Caco-2 (cell line): ENCODE measurements at regions not wholly inside any gene's neighbourhood (a gene's known extent, or its start where the extent isn't known, plus 50 kb on each side); places are given as distances from the start of the nearest gene placed in this dataset.
"Not testable (repeated sequence)": the region's sequence is repeated elsewhere in the genome, so short reads cannot be mapped to it uniquely, and the experiment has no call there.

Source experiments
- BruUV-seq: library from RNA; stranded (reverse); fragments of 400-500 nt; replicated peaks from 2 replicates; lab custom pipeline; 2021; lab: Mats Ljungman, UMichigan
- CTCF ChIA-PET: fragments of 300-600 bp; sonication (Branson Sonifier 250); formaldehyde crosslinking; loops from one replicate; lab custom pipeline; 2022; ENCODE audit warnings: antibody characterized with exemption; lab: Charles Lee
- POLR2A ChIA-PET: fragments of 300-600 bp; sonication (Branson Sonifier 250); formaldehyde crosslinking; loops from one replicate; lab custom pipeline; 2022; ENCODE audit warnings: antibody characterized with exemption; lab: Charles Lee
- DNase-seq, 2 experiments: peaks; one replicate each; pipeline versions ENCODE4 v3.0.0 to v3.0.0-alpha.2; 2020 to 2022
- H3K27me3 ChIP-seq: replicated peaks from 2 replicates; pipeline ENCODE4 v1.6.0; 2011; ENCODE audit warnings: low read length; ENCODE audit not compliant: control insufficient read depth, insufficient read depth
- H3K36me3 ChIP-seq: 2 replicates; pipeline ENCODE4 v1.5.1; 2011; ENCODE audit warnings: low read length; ENCODE audit not compliant: control insufficient read depth, insufficient read depth
- H3K4me1 ChIP-seq: fragments of 250-450 bp; sonication (Bioruptor Pico); 2 replicates; pipeline ENCODE4 v1.5.1; 2020; ENCODE audit warnings: mild to moderate bottlenecking
- H3K4me3 ChIP-seq: 2 replicates; pipeline ENCODE4 v1.5.1; 2011; ENCODE audit warnings: low read depth, mild to moderate bottlenecking, control low read depth, low read length
- H3K9me3 ChIP-seq: fragments of 250-450 bp; sonication (Bioruptor Pico); 2 replicates; pipeline ENCODE4 v1.5.1; 2020; ENCODE audit warnings: mild to moderate bottlenecking, moderate library complexity
- H3K27ac Mint-ChIP-seq: one replicate; pipeline ENCODE4 v1.8.0; 2022; ENCODE audit warnings: mixed read lengths; ENCODE audit not compliant: unreplicated experiment
- H3K27me3 Mint-ChIP-seq: one replicate; pipeline ENCODE4 v1.8.0; 2022; ENCODE audit warnings: mixed read lengths; ENCODE audit not compliant: insufficient read depth, unreplicated experiment
- H3K36me3 Mint-ChIP-seq: one replicate; pipeline ENCODE4 v1.8.0; 2022; ENCODE audit warnings: mild to moderate bottlenecking, mixed read lengths; ENCODE audit not compliant: insufficient read depth, unreplicated experiment
- H3K4me1 Mint-ChIP-seq: one replicate; pipeline ENCODE4 v1.8.0; 2022; ENCODE audit warnings: low read depth, mixed read lengths; ENCODE audit not compliant: unreplicated experiment
- H3K4me3 Mint-ChIP-seq: one replicate; pipeline ENCODE4 v1.8.0; 2022; ENCODE audit warnings: mild to moderate bottlenecking, moderate library complexity, mixed read lengths; ENCODE audit not compliant: unreplicated experiment
- H3K9me3 Mint-ChIP-seq: one replicate; pipeline ENCODE4 v1.8.0; 2022; ENCODE audit warnings: mixed read lengths; ENCODE audit not compliant: unreplicated experiment
- CTCF ChIP-seq, 2 experiments: fragments of 200-600 bp in 1 of 2; IDR thresholded peaks; 1 replicate in 1 of 2; 2 replicates in 1 of 2; pipeline versions ENCODE4 v1.5.1 to v1.8.0; 2011 to 2022; ENCODE audit warnings: antibody characterized with exemption in 1 of 2, control low read depth in 1 of 2, inconsistent platforms in 1 of 2, low read depth in 1 of 2, low read length in 1 of 2, mild to moderate bottlenecking in 1 of 2, moderate library complexity in 1 of 2; ENCODE audit not compliant: insufficient read depth in 1 of 2, severe bottlenecking in 1 of 2, unreplicated experiment in 1 of 2
- intact Hi-C: fragments of 100-400 bp; cut with micrococcal nuclease; formaldehyde crosslinking; loops from one replicate; pipeline ENCODE4 v1.10.0; 2022; ENCODE audit not compliant: unreplicated experiment

- Mint-ChIP-seq H3K4me1 (no peaks in the 10 kb centered on the region), H3K27me3 (no peaks in the 10 kb centered on the region), H3K27ac (no peak overlapping the region), H3K4me3 (no peak overlapping the region), H3K9me3 (peaks cover 7% of the 10 kb centered on the region), H3K36me3 (no peaks in the 10 kb centered on the region)
- TF ChIP-seq CTCF (IDR thresholded peaks at IDR 0.05; ENCODE audit: insufficient read depth in 1 of 2, low read depth in 1 of 2, low read length in 1 of 2, severe bottlenecking in 1 of 2, unreplicated experiment in 1 of 2), result no peak
- no TSS peak for BruUV-seq
- Histone ChIP-seq H3K4me3 (no peak overlapping the region), H3K4me1 (no peaks in the 10 kb centered on the region), H3K27me3 (no peaks in the 10 kb centered on the region), H3K9me3 (no peaks in the 10 kb centered on the region), H3K36me3 (no peaks in the 10 kb centered on the region)
- ChIA-PET CTCF (no interaction called here), POLR2A (no interaction called here)
- intact Hi-C loops, result no loop called here
- no peak for DNase-seq
These were observed 121.9 kb upstream of the STK32A start for GRCh38 chr5:147112899-147113298.

- ChIA-PET CTCF (no interaction called here), POLR2A (no interaction called here)
- no TSS peak for BruUV-seq
- no peak for DNase-seq
- peaks cover 7% of the 10 kb centered on the region for H3K9me3 Mint-ChIP-seq
- no peak overlapping the region for H3K4me3 ChIP-seq
- no peak overlapping the region for H3K4me3 Mint-ChIP-seq
- intact Hi-C loops, result no loop called here
- no peaks in the 10 kb centered on the region for H3K9me3 ChIP-seq
- H3K4me1 ChIP-seq, result no peaks in the 10 kb centered on the region
- H3K27me3 Mint-ChIP-seq, result no peaks in the 10 kb centered on the region
- no peaks in the 10 kb centered on the region for H3K4me1 Mint-ChIP-seq
- H3K36me3 Mint-ChIP-seq, result no peaks in the 10 kb centered on the region
- no peak for TF ChIP-seq CTCF (IDR thresholded peaks at IDR 0.05; ENCODE audit: insufficient read depth in 1 of 2, low read depth in 1 of 2, low read length in 1 of 2, severe bottlenecking in 1 of 2, unreplicated experiment in 1 of 2)
- H3K36me3 ChIP-seq, result no peaks in the 10 kb centered on the region
- no peak overlapping the region for H3K27ac Mint-ChIP-seq
- no peaks in the 10 kb centered on the region for H3K27me3 ChIP-seq
These were observed 120.9 kb upstream of the STK32A start for GRCh38 chr5:147113967-147114366.

GRCh38 chr5:147139759-147140158 lies 95.1 kb upstream of the STK32A start:
- intact Hi-C loops, result loop anchor here (1.0 to 2.0 kb wide), 2 partner anchors 15 to 28 kb away; no protein-coding TSS in a partner anchor
- not testable (repeated sequence) for BruUV-seq, H3K27me3 Mint-ChIP-seq

More at GRCh38 chr5:147139759-147140158, 95.1 kb upstream of the STK32A start:
- peaks cover 23% of the 10 kb centered on the region for H3K4me1 Mint-ChIP-seq
- H3K27me3 ChIP-seq, H3K4me3 Mint-ChIP-seq, POLR2A ChIA-PET, H3K36me3 Mint-ChIP-seq, H3K4me3 ChIP-seq, CTCF ChIA-PET, DNase-seq, H3K36me3 ChIP-seq: not testable (repeated sequence)
- H3K9me3 ChIP-seq, result peaks cover 43% of the 10 kb centered on the region
- H3K27ac Mint-ChIP-seq, result peak overlapping the region; percentile 68
- H3K9me3 Mint-ChIP-seq, result peaks cover 44% of the 10 kb centered on the region
- H3K4me1 ChIP-seq, result peaks cover 23% of the 10 kb centered on the region
